DOHH2 (cell line): ENCODE measurements at regions not wholly inside any gene's neighbourhood (a gene's known extent, or its start where the extent isn't known, plus 50 kb on each side); places are given as distances from the start of the nearest gene placed in this dataset.
"Not testable (repeated sequence)": the region's sequence is repeated elsewhere in the genome, so short reads cannot be mapped to it uniquely, and the experiment has no call there.

Experiments
- H3F3A ChIP-seq: fragments of 200-600 bp; sonication (generic), shearing (Covaris generic); 2 replicates; pipeline ENCODE4 v1.6.0; 2016; ENCODE audit warnings: antibody characterized with exemption, mild to moderate bottlenecking; ENCODE audit not compliant: control insufficient read depth, insufficient read depth
- H3K27ac ChIP-seq: fragments of 200-600 bp; sonication (generic); 2 replicates; pipeline ENCODE4 v1.5.1; 2014; ENCODE audit warnings: low read depth, mild to moderate bottlenecking, low read length, moderate library complexity
- H3K27me3 ChIP-seq: fragments of 200-600 bp; sonication (generic); 2 replicates; pipeline ENCODE4 v1.6.1; 2014; ENCODE audit warnings: mild to moderate bottlenecking, low read length, mixed read lengths; ENCODE audit not compliant: control insufficient read depth
- H3K36me3 ChIP-seq: fragments of 200-600 bp; sonication (generic); 2 replicates; pipeline ENCODE4 v1.6.1; 2014; ENCODE audit warnings: mild to moderate bottlenecking, low read length, moderate library complexity, mixed read lengths; ENCODE audit not compliant: control insufficient read depth
- H3K4me1 ChIP-seq: fragments of 200-600 bp; sonication (generic); 2 replicates; pipeline ENCODE4 v1.6.1; 2014; ENCODE audit warnings: mild to moderate bottlenecking, low read length, mixed read lengths; ENCODE audit not compliant: control insufficient read depth
- H3K4me2 ChIP-seq: fragments of 200-600 bp; sonication (generic); 2 replicates; pipeline ENCODE4 v1.6.0; 2014; ENCODE audit warnings: mild to moderate bottlenecking, low read length, moderate library complexity
- H3K4me3 ChIP-seq: fragments of 200-600 bp; sonication (generic); 2 replicates; pipeline ENCODE4 v1.5.1; 2014; ENCODE audit warnings: mild to moderate bottlenecking, low read length, mixed read lengths
- H3K79me2 ChIP-seq: fragments of 200-600 bp; sonication (generic); 2 replicates; pipeline ENCODE4 v1.6.1; 2014; ENCODE audit warnings: mild to moderate bottlenecking, low read length, mixed read lengths; ENCODE audit not compliant: control insufficient read depth
- H3K9me2 ChIP-seq: fragments of 200-600 bp; sonication (generic); replicated peaks from 2 replicates; pipeline ENCODE4 v1.6.1; 2014; ENCODE audit warnings: mild to moderate bottlenecking, low read length, mixed read lengths; ENCODE audit not compliant: control insufficient read depth
- H3K9me3 ChIP-seq: fragments of 200-600 bp; sonication (generic); 2 replicates; pipeline ENCODE4 v1.6.1; 2014; ENCODE audit warnings: antibody characterized with exemption, low read length, mixed read lengths; ENCODE audit not compliant: control insufficient read depth, insufficient read depth
- H4K20me1 ChIP-seq: fragments of 200-600 bp; sonication (generic); 2 replicates; pipeline ENCODE4 v1.6.0; 2014; ENCODE audit warnings: low read depth, mild to moderate bottlenecking, antibody characterized with exemption, low read length, moderate library complexity; ENCODE audit not compliant: control insufficient read depth, insufficient read depth
- CTCF ChIP-seq: fragments of 200-600 bp; sonication (generic); IDR thresholded peaks from one replicate; pipeline ENCODE4 v1.5.1; 2014; ENCODE audit warnings: antibody characterized with exemption, mild to moderate bottlenecking, low read depth, low read length; ENCODE audit not compliant: poor library complexity, severe bottlenecking
- EZH2phosphoT487 ChIP-seq: fragments of 200-600 bp; sonication (generic); IDR thresholded peaks from 2 replicates; pipeline ENCODE4 v1.6.1; 2017; ENCODE audit warnings: borderline replicate concordance, mild to moderate bottlenecking, antibody characterized with exemption, low read length, moderate library complexity, mixed read lengths

- Histone ChIP-seq H3K36me3 (no peaks in the 10 kb centered on the region), H3K9me2 (no peaks in the 10 kb centered on the region), H3K4me3 (no peak overlapping the region), H3F3A (no peaks in the 10 kb centered on the region), H3K4me1 (no peaks in the 10 kb centered on the region), H4K20me1 (no peaks in the 10 kb centered on the region), H3K9me3 (no peaks in the 10 kb centered on the region), H3K4me2 (no peak overlapping the region), H3K27ac (no peak overlapping the region), H3K27me3 (no peaks in the 10 kb centered on the region), H3K79me2 (no peaks in the 10 kb centered on the region)
- no peak for TF ChIP-seq EZH2phosphoT487
- TF ChIP-seq CTCF = no peak
Measured at GRCh38 chr13:44826591-44827350, 162.5 kb downstream of the NUFIP1 start.

- Histone ChIP-seq H3K27me3 (no peaks in the 10 kb centered on the region), H3K36me3 (no peaks in the 10 kb centered on the region), H3K4me3 (no peak overlapping the region), H3F3A (no peaks in the 10 kb centered on the region), H3K27ac (no peak overlapping the region), H3K4me1 (no peaks in the 10 kb centered on the region), H3K9me3 (no peaks in the 10 kb centered on the region), H3K4me2 (no peak overlapping the region), H3K9me2 (no peaks in the 10 kb centered on the region), H4K20me1 (no peaks in the 10 kb centered on the region), H3K79me2 (no peaks in the 10 kb centered on the region)
- TF ChIP-seq CTCF (no peak), EZH2phosphoT487 (no peak)
Measured at GRCh38 chr13:44825953-44826352, 163.3 kb downstream of the NUFIP1 start.

- H3K4me3 ChIP-seq, H3K27ac ChIP-seq, H3K4me1 ChIP-seq, H3K4me2 ChIP-seq, H3F3A ChIP-seq, H4K20me1 ChIP-seq, H3K27me3 ChIP-seq, H3K9me3 ChIP-seq, H3K79me2 ChIP-seq, H3K36me3 ChIP-seq, H3K9me2 ChIP-seq: not testable (repeated sequence)
Measured at GRCh38 chr13:44823555-44823954, 165.7 kb downstream of the NUFIP1 start.

GRCh38 chr13:44822291-44822690, 167.0 kb downstream of the NUFIP1 start:
- Histone ChIP-seq H3K36me3 (no peaks in the 10 kb centered on the region), H3K27ac (no peak overlapping the region)

More at GRCh38 chr13:44822291-44822690, 167.0 kb downstream of the NUFIP1 start:
- H3K4me1 ChIP-seq = no peaks in the 10 kb centered on the region
- H3K9me2 ChIP-seq = no peaks in the 10 kb centered on the region
- TF ChIP-seq CTCF = no peak
- TF ChIP-seq EZH2phosphoT487 = no peak
- no peaks in the 10 kb centered on the region for H3K79me2 ChIP-seq
- no peak overlapping the region for H3K4me3 ChIP-seq
- no peak overlapping the region for H3K4me2 ChIP-seq
- H3K27me3 ChIP-seq = no peaks in the 10 kb centered on the region
- no peaks in the 10 kb centered on the region for H3K9me3 ChIP-seq
- H3F3A ChIP-seq = no peaks in the 10 kb centered on the region
- no peaks in the 10 kb centered on the region for H4K20me1 ChIP-seq
